SK-N-SH (cell line): ENCODE measurements at regions not wholly inside any gene's neighbourhood (a gene's known extent, or its start where the extent isn't known, plus 50 kb on each side); places are given as distances from the start of the nearest gene placed in this dataset.

Experiments
- CTCF ChIA-PET: fragments of 300-600, 350-600 bp; formaldehyde crosslinking; extraction: SDS; loops from one replicate; lab custom pipeline; 2021; lab: Yijun Ruan, JAX
- POLR2A ChIA-PET: fragments of 350-600 bp; sonication (Branson Sonifier 250); formaldehyde crosslinking; extraction: SDS; loops from one replicate; lab custom pipeline; 2020; ENCODE audit warnings: antibody characterized with exemption, inconsistent platforms; lab: Yijun Ruan, JAX
- DNase-seq: peaks from one replicate; pipeline ENCODE4 v3.0.0; 2012
- H2AFZ ChIP-seq: fragments of 200-600 bp; sonication (generic); 2 replicates; pipeline ENCODE4 v1.8.1; 2016; ENCODE audit warnings: antibody characterized with exemption, mild to moderate bottlenecking, low read depth
- H3F3A ChIP-seq: fragments of 200-600 bp; sonication (generic); replicated peaks from 2 replicates; pipeline ENCODE3; 2016; ENCODE audit warnings: antibody characterized with exemption, mild to moderate bottlenecking; ENCODE audit not compliant: insufficient read depth
- H3K27ac ChIP-seq, 2 experiments: fragments of 200-500 bp in 1 of 2; fragments of 200-600 bp in 1 of 2; sonication (Bioruptor generic) in 1 of 2; sonication (generic), shearing (Covaris generic) in 1 of 2; 2 replicates each; pipeline versions ENCODE4 v1.5.1 to v1.6.1; 2014 to 2016; ENCODE audit warnings: low read depth in 2 of 2, inconsistent platforms in 1 of 2, low read length in 1 of 2, mild to moderate bottlenecking in 1 of 2, mixed read lengths in 1 of 2
- H3K27me3 ChIP-seq: fragments of 200-600 bp; sonication (generic), shearing (Covaris generic); 2 replicates; pipeline ENCODE4 v1.6.1; 2016; ENCODE audit warnings: mixed run types; ENCODE audit not compliant: insufficient read depth
- H3K36me3 ChIP-seq, 2 experiments: fragments of 200-500 bp in 1 of 2; fragments of 200-600 bp in 1 of 2; sonication (Bioruptor generic) in 1 of 2; sonication (generic) in 1 of 2; replicated peaks in 1 of 2; 2 replicates each; pipeline versions ENCODE3 to v1.5.1; 2014 to 2016; ENCODE audit warnings: low read length in 1 of 2, mild to moderate bottlenecking in 1 of 2; ENCODE audit not compliant: insufficient read depth in 2 of 2, control insufficient read depth in 1 of 2
- H3K4me1 ChIP-seq, 2 experiments: fragments of 200-500 bp in 1 of 2; fragments of 200-600 bp in 1 of 2; sonication (Bioruptor generic) in 1 of 2; sonication (generic), shearing (Covaris generic) in 1 of 2; 2 replicates each; pipeline versions ENCODE4 v1.5.1 to v1.6.1; 2014 to 2016; ENCODE audit warnings: low read depth in 1 of 2, low read length in 1 of 2, mixed run types in 1 of 2; ENCODE audit not compliant: insufficient read depth in 2 of 2, control insufficient read depth in 1 of 2
- H3K4me2 ChIP-seq: fragments of 200-600 bp; sonication (generic), shearing (Covaris generic); 2 replicates; pipeline ENCODE4 v1.6.1; 2017; ENCODE audit warnings: mixed run types
- H3K4me3 ChIP-seq, 2 experiments: fragments of 200-500 bp in 1 of 2; fragments of 200-600 bp in 1 of 2; sonication (Bioruptor generic) in 1 of 2; sonication (generic), shearing (Covaris generic) in 1 of 2; 2 replicates each; pipeline versions ENCODE4 v1.5.1 to v1.8.1; 2014 to 2016; ENCODE audit warnings: low read depth in 2 of 2, inconsistent platforms in 1 of 2, low read length in 1 of 2, mild to moderate bottlenecking in 1 of 2, mixed read lengths in 1 of 2, moderate library complexity in 1 of 2
- H3K79me2 ChIP-seq: fragments of 200-600 bp; sonication (generic); 2 replicates; pipeline ENCODE4 v1.8.1; 2017; ENCODE audit warnings: mild to moderate bottlenecking; ENCODE audit not compliant: insufficient read depth
- H3K9ac ChIP-seq: fragments of 200-600 bp; sonication (generic); 2 replicates; pipeline ENCODE4 v1.6.1; 2017; ENCODE audit warnings: mixed run types
- H3K9me2 ChIP-seq: fragments of 200-600 bp; sonication (generic); 2 replicates; pipeline ENCODE4 v1.6.1; 2017; ENCODE audit warnings: mixed run types
- H3K9me3 ChIP-seq: fragments of 200-600 bp; sonication (generic); 2 replicates; pipeline ENCODE4 v1.6.1; 2017; ENCODE audit warnings: mixed run types, mild to moderate bottlenecking, moderate library complexity
- H4K20me1 ChIP-seq: fragments of 200-600 bp; sonication (generic); 2 replicates; pipeline ENCODE4 v1.6.1; 2017; ENCODE audit warnings: mild to moderate bottlenecking, mixed run types; ENCODE audit not compliant: insufficient read depth
- CHD2 ChIP-seq: fragments of 150-350 bp; IDR thresholded peaks from 2 replicates; pipeline ENCODE4 v1.6.1; 2018; ENCODE audit warnings: low read length; ENCODE audit not compliant: partially characterized antibody
- ELF1 ChIP-seq: IDR thresholded peaks from 2 replicates; pipeline ENCODE4 v1.4.0; 2012
- EP300 ChIP-seq, 2 experiments: IDR thresholded peaks; 2 replicates each; pipeline versions ENCODE4 v1.4.0 to v1.6.1; 2012; ENCODE audit warnings: borderline replicate concordance in 1 of 2, low read depth in 1 of 2, low read length in 1 of 2
- FOXJ3 ChIP-seq: sonication (generic); formaldehyde crosslinking; IDR thresholded peaks from 2 replicates; pipeline ENCODE4 v1.5.1; 2020; ENCODE audit warnings: mild to moderate bottlenecking, missing genetic modification reagents
- FOXM1 ChIP-seq: IDR thresholded peaks from 2 replicates; pipeline ENCODE4 v1.4.0; 2012; ENCODE audit warnings: low read depth, mild to moderate bottlenecking
- GABPA ChIP-seq: IDR thresholded peaks from 2 replicates; pipeline ENCODE4 v1.4.0; 2012; ENCODE audit warnings: low read depth, mild to moderate bottlenecking
- GATA2 ChIP-seq: sonication (generic); formaldehyde crosslinking; IDR thresholded peaks from 2 replicates; pipeline ENCODE4 v1.5.0; 2020; ENCODE audit warnings: mild to moderate bottlenecking, missing genetic modification reagents
- IRF3 ChIP-seq: fragments of 150-350 bp; IDR thresholded peaks from 2 replicates; pipeline ENCODE4 v1.6.1; 2016; ENCODE audit warnings: mild to moderate bottlenecking, low read depth, low read length
- JUND ChIP-seq: IDR thresholded peaks from 2 replicates; pipeline ENCODE4 v1.4.0; 2012
- MEF2A ChIP-seq: IDR thresholded peaks from 2 replicates; pipeline ENCODE4 v1.4.0; 2012; ENCODE audit warnings: low read depth, borderline replicate concordance
- MXI1 ChIP-seq: IDR thresholded peaks from 2 replicates; pipeline ENCODE4 v1.6.1; 2012; ENCODE audit warnings: mild to moderate bottlenecking, low read depth, low read length, improper control_type of control experiment
- NFIC ChIP-seq: IDR thresholded peaks from 2 replicates; pipeline ENCODE4 v1.4.0; 2012; ENCODE audit warnings: borderline replicate concordance
- NRF1 ChIP-seq: IDR thresholded peaks from 2 replicates; pipeline ENCODE4 v1.6.1; 2012; ENCODE audit warnings: low read depth, mild to moderate bottlenecking, low read length
- PBX3 ChIP-seq: IDR thresholded peaks from 2 replicates; pipeline ENCODE4; 2012
- POLR2AphosphoS5 ChIP-seq: IDR thresholded peaks from 2 replicates; pipeline ENCODE4 v1.6.1; 2012; ENCODE audit warnings: low read depth, low read length
- RCOR1 ChIP-seq: fragments of 150-350 bp; IDR thresholded peaks from 2 replicates; pipeline ENCODE4 v1.6.1; 2017; ENCODE audit warnings: antibody characterized with exemption, low read length
- RFX5 ChIP-seq: IDR thresholded peaks from 2 replicates; pipeline ENCODE4 v1.6.1; 2012; ENCODE audit warnings: mild to moderate bottlenecking, improper control_type of control experiment, low read length
- SIN3A ChIP-seq: IDR thresholded peaks from 2 replicates; pipeline ENCODE4 v1.6.1; 2012; ENCODE audit warnings: low read depth, mild to moderate bottlenecking, low read length, moderate library complexity, borderline replicate concordance
- TAF1 ChIP-seq: IDR thresholded peaks from 2 replicates; pipeline ENCODE4 v1.6.1; 2012; ENCODE audit warnings: low read depth, mild to moderate bottlenecking, low read length, moderate library complexity, borderline replicate concordance
- TCF12 ChIP-seq: IDR thresholded peaks from 2 replicates; pipeline ENCODE4 v1.4.0; 2012
- TEAD4 ChIP-seq: IDR thresholded peaks from 2 replicates; pipeline ENCODE4 v1.4.0; 2012; ENCODE audit warnings: mild to moderate bottlenecking, borderline replicate concordance; ENCODE audit not compliant: insufficient read depth
- YY1 ChIP-seq: IDR thresholded peaks from 2 replicates; pipeline ENCODE4 v1.4.0; 2012; ENCODE audit warnings: low read depth, mild to moderate bottlenecking
- WGBS: methylation state at CpG from one replicate; pipeline ENCODE4 v1.1.6; 2017; ENCODE audit warnings: low lambda C conversion rate; 5-methylcytosine and 5-hydroxymethylcytosine counted together
- TF ChIP-seq, protein P1 (sequence below): IDR thresholded peaks from 2 replicates; pipeline ENCODE4 v1.4.0; 2012; ENCODE audit warnings: low read depth
- TF ChIP-seq, protein P2 (sequence below): fragments of 150-350 bp; IDR thresholded peaks from 2 replicates; pipeline ENCODE4 v1.6.1; 2017; ENCODE audit warnings: antibody characterized with exemption, low read length, low read depth, borderline replicate concordance

GRCh38 chr5:19098434-19098833 is 889.6 kb downstream of the CDH18 start:
- TF ChIP-seq FOXJ3 (CRISPR knock-in tag) = no peak
- no peak for TF ChIP-seq IRF3
- TF ChIP-seq NFIC = no peak
- no peak for TF ChIP-seq FOXM1
- no peak for TF ChIP-seq RCOR1
- no peak for TF ChIP-seq GABPA
- TF ChIP-seq TEAD4 = no peak
- no peak for TF ChIP-seq TCF12
- no peak for TF ChIP-seq JUND
- no peak for DNase-seq

GRCh38 chr5:19099195-19099594 is 888.8 kb downstream of the CDH18 start:
- Histone ChIP-seq H4K20me1 (no peaks in the 10 kb centered on the region), H3K4me2 (no peak overlapping the region), H3K4me1 (no peaks in the 10 kb centered on the region), H2AFZ (no peak overlapping the region), H3K4me3 (no peak overlapping the region), H3K9me2 (no peaks in the 10 kb centered on the region), H3K36me3 (no peaks in the 10 kb centered on the region), H3K9me3 (no peaks in the 10 kb centered on the region), H3F3A (no peaks in the 10 kb centered on the region), H3K79me2 (no peaks in the 10 kb centered on the region), H3K27me3 (no peaks in the 10 kb centered on the region), H3K9ac (no peak overlapping the region), H3K27ac (no peak overlapping the region)
- DNase-seq = no peak
- ChIA-PET CTCF (no interaction called here), POLR2A (no interaction called here)
- WGBS = 0% methylated on average over 1 of the region's 1 CpG
- TF ChIP-seq CHD2 (no peak), NRF1 (no peak), FOXM1 (no peak), PBX3 (no peak), POLR2AphosphoS5 (no peak), MXI1 (no peak), YY1 (no peak), RFX5 (no peak), MEF2A (no peak), EP300 (IDR thresholded peaks at IDR 0.05; ENCODE audit: borderline replicate concordance in 1 of 2, low read depth in 1 of 2, low read length in 1 of 2) (no peak), SIN3A (no peak), IRF3 (no peak), TAF1 (no peak), ELF1 (no peak), FOXJ3 (CRISPR knock-in tag) (no peak), GABPA (no peak), GATA2 (no peak)
- TF ChIP-seq, protein P1, sequence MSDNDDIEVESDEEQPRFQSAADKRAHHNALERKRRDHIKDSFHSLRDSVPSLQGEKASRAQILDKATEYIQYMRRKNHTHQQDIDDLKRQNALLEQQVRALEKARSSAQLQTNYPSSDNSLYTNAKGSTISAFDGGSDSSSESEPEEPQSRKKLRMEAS = no peak
- TF ChIP-seq, protein P2, sequence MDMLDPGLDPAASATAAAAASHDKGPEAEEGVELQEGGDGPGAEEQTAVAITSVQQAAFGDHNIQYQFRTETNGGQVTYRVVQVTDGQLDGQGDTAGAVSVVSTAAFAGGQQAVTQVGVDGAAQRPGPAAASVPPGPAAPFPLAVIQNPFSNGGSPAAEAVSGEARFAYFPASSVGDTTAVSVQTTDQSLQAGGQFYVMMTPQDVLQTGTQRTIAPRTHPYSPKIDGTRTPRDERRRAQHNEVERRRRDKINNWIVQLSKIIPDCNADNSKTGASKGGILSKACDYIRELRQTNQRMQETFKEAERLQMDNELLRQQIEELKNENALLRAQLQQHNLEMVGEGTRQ = no peak

More at GRCh38 chr5:19098434-19098833, 889.6 kb downstream of the CDH18 start:
- no peaks in the 10 kb centered on the region for H3K9me2 ChIP-seq
- H2AFZ ChIP-seq = no peak overlapping the region
- no peak overlapping the region for H3K27ac ChIP-seq
- no peaks in the 10 kb centered on the region for H3K27me3 ChIP-seq
- POLR2A ChIA-PET = no interaction called here
- H3K4me1 ChIP-seq = no peaks in the 10 kb centered on the region
- no peaks in the 10 kb centered on the region for H3F3A ChIP-seq
- no peak overlapping the region for H3K4me3 ChIP-seq
- CTCF ChIA-PET = no interaction called here
- no peaks in the 10 kb centered on the region for H3K9me3 ChIP-seq
- no peaks in the 10 kb centered on the region for H3K36me3 ChIP-seq
- H3K9ac ChIP-seq = no peak overlapping the region
- no peak overlapping the region for H3K4me2 ChIP-seq
- H4K20me1 ChIP-seq = no peaks in the 10 kb centered on the region
- no peaks in the 10 kb centered on the region for H3K79me2 ChIP-seq
